HEK293T (cell line): ENCODE measurements at regions not wholly inside any gene's neighbourhood (a gene's known extent, or its start where the extent isn't known, plus 50 kb on each side); places are given as distances from the start of the nearest gene placed in this dataset.
"Not testable (repeated sequence)": the region's sequence is repeated elsewhere in the genome, so short reads cannot be mapped to it uniquely, and the experiment has no call there.

ENCODE experiments used
- BHLHE40 ChIP-seq: fragments of 450-650 bp; IDR thresholded peaks from 2 replicates; pipeline ENCODE4 v1.6.1; 2016; ENCODE audit warnings: mild to moderate bottlenecking, moderate library complexity, borderline replicate concordance
- CTBP1 ChIP-seq: fragments of 450-650 bp; IDR thresholded peaks from 2 replicates; pipeline ENCODE4 v1.6.1; 2016; ENCODE audit warnings: borderline replicate concordance
- FOXA1 ChIP-seq: fragments of 450-650 bp; IDR thresholded peaks from 2 replicates; pipeline ENCODE4 v1.6.1; 2016; ENCODE audit warnings: mild to moderate bottlenecking
- HDGF ChIP-seq: fragments of 450-650 bp; IDR thresholded peaks from 2 replicates; pipeline ENCODE4 v1.6.1; 2017; ENCODE audit warnings: antibody characterized with exemption, borderline replicate concordance
- L3MBTL2 ChIP-seq: fragments of 450-650 bp; conservative IDR thresholded peaks from 2 replicates; pipeline ENCODE4 v1.6.1; 2016; ENCODE audit warnings: mild to moderate bottlenecking
- SUZ12 ChIP-seq: fragments of 450-650 bp; IDR thresholded peaks from 2 replicates; pipeline ENCODE4 v1.6.1; 2016; ENCODE audit warnings: mild to moderate bottlenecking

GRCh38 chr4:9024866-9025265 lies 145.3 kb upstream of the FAM90A26 start:
- not testable (repeated sequence) for TF ChIP-seq SUZ12, HDGF, CTBP1, FOXA1, L3MBTL2, BHLHE40
